GM19025 (cell line): ENCODE measurements at regions not wholly inside any gene's neighbourhood (a gene's known extent, or its start where the extent isn't known, plus 50 kb on each side); places are given as distances from the start of the nearest gene placed in this dataset.

Experiments used
- ATAC-seq: cut with Tn5 transposase; IDR thresholded peaks from one replicate; pipeline ENCODE4 v1.9.1; 2021; ENCODE audit warnings: mild to moderate bottlenecking, low read depth, moderate library complexity; ENCODE audit not compliant: unreplicated experiment

DNA sequence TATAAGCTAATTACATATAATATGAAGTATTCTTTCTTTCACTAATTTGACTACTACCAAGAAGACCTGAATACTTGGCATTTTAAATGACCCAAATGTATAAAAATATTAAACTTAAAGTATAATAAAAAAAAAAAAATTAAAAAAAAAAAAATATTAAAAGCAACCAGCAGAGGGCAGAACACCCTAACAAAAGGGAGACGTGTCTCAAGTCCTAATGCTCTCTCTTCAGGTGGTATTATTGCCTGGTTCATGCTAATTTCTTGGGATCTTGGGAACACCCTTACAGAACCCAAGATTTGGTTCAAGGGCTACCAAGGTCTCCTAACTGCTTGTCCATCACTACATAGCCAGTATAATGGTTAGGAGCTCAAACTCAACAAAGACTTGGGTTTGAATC is 754.8 kb downstream of the RAB28 start:
- ATAC-seq: no peak

DNA sequence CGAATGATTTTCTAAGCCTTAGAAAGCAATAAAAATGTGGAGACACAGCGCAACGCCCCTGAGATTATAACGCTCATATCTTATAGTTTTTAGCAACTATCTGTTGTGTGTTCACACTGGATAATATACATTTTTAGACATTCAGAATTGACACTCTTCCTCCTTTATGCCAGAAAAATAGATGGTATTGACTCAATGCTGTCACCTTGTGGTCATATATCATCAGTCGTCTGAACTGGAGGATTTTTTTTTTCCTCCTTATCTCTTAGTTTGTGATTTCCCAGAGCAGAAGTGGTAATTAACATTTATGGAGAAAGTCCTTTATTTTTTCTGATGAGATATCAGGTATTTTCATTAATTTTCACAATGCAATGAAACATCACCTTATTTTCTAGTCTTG is 759.6 kb downstream of the RAB28 start:
- no peak for ATAC-seq

DNA sequence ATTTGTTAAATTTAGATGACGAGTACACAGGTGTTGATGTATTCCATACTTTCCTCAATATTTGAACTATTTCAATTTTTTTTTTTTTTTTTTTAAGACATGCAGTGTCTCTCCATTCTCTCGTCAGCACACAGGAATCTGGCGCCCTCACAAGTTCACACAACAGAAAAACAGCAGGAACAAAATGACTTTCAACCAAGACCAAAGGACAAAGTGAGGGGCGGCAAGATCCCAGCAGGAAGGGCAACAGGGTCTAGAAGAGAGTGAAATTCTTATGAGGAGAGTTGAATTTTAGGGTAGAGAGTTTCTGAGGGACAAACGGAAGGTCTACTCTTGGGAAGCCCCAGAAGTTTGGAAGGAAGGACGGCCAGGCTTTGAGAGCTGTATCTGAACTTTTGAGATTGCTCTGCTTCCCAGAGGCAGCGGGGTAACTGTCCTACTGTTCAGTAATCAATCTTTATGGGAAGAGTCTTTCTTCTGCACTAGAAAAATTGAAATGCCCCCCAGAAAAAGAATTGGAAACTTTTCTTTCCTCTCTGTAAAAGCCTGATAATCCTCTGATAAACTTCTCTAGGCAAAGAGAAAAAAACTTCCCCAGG is 760.2 kb downstream of the RAB28 start:
- no peak for ATAC-seq

DNA sequence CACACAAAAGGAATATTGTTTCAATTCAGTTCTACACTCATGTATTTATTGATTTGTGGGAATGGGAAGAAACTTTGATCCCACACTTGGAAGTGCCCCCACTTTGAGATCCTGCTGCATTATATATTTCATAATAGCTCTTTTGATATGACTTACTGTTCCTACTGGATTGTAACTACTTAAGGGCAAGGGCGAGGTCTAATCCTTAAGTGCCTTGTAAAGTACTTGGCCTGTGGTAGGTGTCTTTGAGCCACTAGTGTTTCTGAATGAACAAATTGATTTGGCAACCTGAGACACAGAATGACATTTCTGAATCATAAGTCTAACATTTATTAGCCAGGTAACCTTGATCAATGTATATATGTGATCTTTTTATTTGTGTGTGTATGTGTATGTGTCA is 767.2 kb downstream of the RAB28 start:
- no peak for ATAC-seq

DNA sequence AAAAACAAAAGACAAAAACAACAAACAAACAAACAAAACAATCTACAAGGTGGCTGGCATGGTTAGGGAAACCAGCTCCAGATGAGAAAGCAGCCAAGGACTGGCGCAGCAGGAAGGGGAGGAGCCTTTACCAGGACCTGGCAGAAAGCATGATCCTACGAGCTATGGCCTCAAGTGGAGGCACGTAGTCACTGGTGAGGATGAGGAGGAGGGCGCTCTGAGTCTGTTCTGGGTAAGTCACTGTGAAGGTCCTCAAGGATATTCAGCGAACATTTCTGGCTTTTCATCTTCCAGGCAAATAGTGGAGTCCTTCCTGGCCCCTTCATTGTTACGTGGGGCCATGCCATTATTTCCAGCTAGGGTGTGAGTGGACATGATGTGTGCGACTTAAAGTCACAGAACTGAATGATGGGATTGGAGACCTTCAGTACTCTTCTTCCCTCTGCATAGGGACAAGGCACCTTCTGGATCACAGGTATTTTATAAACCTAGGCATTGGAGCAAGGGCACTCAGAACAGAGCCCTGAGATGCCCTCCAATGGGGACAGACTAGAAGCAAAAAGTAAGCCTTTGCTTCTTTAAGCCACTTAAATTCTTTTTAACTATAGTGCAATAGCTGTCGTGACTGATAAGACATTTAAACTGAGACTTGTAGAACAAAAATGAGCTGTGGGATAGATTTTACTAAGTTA is 771.3 kb downstream of the RAB28 start:
- no peak for ATAC-seq

DNA sequence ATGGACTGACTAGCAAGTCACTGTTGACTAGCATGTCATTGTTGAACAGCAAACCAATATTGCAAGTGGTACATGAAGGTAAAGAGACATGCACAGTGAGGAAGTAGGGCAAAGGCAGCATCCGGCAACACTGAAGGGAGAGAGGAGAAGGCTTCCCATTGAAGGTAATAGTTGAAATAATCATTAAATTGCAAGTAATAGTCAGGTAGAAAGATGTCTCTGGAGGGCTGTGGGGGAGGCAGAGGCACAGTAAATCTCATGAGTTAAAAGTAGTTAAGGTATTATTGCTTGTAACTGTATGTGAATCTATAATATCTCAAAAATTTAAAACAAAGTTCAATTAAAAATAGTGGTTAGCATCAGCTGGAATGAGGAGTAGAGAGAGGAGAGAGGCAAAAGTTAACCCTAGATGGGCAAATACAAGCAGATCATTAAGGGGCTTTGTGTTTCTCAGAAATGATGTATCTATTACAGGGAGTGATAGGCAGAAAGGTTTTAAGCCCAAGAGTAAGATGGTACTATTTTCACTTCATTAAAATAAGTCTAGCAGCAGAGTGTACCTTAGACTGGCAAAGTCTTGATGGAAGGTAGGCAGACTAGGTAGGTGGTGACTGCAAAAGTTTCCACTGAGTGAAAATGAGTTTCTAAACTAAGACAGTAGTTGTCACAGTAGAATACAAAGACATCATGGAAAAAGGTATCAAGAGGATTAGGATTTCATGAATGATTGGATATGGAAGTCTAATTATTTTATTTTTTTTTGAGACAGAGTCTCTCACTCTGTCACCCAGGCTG is 776.6 kb downstream of the RAB28 start:
- ATAC-seq: no peak

DNA sequence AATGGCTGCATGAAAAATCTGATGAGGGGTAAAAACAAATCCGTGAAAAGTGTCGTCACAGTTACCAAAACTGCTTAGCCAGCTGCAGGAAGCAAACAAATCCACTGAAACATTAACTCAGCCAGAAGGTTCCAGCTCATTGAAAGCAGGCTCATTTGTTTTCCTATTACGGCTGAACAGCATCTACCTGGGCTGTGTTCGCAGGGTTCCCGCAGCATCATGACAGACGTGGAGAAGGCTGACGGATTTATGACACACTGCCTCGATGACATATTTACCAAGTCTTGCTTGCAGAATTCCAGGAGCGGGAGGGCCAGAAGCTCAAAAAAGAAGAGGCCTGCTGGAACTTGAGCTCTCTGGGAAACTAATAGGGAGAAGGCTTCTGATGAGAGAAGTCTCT is 781.1 kb downstream of the RAB28 start:
- no peak for ATAC-seq

DNA sequence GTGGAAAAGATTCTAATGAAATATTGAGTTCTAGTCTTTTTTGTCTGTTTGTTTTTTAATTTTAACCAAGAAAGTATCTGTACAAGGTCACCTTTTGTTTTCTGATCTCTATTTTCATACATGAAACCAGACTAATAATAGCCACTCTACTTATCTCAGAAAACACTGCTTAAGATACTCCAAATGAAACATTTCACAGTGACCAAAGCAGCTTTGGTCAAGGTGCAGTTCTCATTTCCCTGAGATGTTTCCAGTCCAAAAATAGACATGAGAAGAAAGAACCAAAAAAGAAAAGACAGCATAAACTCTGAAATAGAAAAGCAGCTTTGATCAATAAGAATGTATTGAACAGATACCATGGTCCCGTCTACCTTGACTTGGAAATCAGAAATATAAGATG is 782.8 kb downstream of the RAB28 start:
- no peak for ATAC-seq

DNA sequence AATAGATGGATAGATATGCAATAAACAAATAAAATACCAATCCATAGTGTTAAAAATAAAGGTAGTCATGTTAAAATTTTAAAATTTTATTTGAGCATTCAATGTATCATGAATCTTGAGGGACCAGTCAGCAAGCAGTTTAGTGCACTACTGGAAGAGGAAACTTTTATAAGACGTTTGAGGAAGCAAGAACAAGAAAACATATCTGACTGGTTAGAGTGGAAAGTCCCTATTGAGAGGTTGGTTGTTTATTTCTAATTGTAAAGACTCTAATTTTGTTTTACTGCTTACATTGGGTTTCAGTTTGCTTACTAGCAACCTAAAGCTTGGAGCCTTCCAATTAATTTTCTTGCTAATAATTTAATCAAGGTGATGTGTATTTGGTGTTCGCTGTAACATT is 786.2 kb downstream of the RAB28 start:
- no peak for ATAC-seq

DNA sequence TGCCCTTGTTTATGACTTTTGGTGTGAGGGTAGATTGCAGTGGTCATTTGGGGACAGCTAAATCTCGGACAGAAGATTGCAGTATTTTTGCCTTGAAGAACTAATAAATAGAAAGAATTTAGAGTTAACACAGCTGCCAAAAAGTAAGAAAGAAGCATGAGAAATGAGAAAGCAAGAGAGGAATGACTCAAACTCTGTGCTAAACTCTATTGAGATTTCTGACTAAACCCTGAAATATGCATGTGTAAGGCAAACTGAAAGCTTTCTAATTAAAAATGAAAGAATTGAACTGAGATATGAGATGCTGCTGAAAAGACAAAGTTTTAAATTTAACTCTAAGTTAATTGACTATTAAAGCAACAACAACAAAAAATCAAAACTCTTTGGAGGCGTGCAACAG is 791.3 kb downstream of the RAB28 start:
- ATAC-seq: no peak

DNA sequence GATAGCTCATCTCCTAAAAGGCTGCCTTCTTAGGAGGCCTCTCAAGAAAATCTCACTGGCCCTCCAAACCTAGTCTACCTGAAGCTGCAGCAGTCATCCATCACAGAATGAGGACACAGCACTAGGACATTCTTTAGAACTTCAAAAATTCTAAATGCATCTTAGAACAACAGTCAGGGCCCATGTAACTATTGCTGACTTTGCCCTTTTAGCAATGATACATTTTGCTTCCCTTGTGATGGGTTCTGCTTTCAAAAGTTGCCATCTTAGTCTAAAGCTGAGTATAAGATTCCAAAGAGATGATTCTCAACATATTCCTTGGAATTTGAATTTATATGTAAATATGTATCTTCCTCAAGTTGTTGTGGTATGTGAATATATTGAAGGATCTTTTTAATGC is 793.0 kb downstream of the RAB28 start:
- no peak for ATAC-seq

DNA sequence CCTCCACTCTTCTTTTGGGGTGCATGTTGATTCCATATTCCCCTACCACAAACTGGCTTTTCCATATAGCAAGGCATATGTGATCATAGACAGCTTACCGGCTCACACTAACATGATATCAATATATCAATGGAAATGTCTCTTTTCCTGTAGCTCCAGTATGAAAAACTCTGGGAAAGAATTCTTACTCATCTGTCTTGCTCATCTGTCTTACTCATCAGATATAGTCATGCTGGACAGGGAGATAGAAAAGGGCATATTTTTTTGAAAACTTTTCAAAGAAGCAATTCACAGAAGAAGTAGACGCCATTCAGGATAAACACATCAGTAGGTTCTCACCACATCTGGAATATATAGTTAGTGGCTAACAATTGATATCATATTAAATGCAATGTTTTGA is 794.7 kb downstream of the RAB28 start:
- ATAC-seq: no peak

DNA sequence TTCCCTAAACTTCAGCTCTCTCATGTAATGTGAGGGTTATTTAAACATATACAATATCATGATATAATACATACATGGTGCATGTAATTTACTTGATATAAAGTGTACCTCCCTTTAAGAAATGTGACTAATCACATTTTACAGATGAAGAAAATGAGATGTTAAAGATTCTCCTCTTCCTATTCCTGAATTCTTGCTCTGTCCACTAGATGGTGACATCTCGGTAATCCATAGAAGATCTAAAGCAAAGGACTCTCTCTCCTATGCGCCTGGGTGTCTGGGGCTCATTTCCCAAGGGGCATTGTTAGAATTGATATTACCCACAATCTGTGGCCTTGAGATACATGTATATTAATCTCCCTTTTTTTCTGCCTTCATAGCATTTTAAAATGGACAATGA is 804.9 kb downstream of the RAB28 start:
- ATAC-seq: no peak

DNA sequence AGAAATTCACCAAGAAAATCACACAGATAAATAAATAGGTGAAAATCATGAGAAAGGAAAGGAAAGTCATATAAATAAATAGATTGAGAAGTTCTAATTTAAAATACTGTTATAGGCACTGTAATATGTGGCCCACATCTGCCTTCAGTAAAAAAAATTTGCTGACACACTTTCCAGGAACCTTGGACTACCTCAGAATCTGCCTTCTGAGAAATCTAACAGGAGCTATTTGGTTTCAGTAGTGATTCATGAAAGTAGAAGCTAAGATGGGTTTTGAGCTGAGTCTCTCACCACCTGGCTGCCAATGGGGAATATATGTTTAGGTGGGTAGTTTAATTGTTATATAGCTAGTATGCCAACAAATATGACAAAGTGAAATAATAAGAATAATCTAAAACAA is 810.0 kb downstream of the RAB28 start:
- no peak for ATAC-seq

DNA sequence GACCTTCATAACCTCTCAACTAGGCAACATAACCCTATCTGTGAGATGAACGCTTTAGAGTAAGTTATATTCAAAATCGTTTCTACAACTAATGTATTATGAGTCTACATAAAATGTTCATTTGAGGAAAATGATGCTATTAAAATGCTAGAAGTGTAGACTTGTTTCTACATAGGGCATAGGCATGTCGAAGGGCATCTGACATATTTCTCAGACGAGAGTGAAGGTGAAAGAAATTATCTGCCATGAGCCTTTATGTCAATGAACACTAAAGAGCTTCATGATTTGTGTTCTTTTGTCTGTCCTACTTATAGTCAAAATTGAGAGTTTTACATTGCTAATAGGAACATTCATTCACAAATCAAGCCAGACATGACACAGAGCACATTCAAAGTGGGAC is 811.8 kb downstream of the RAB28 start:
- ATAC-seq: no peak

DNA sequence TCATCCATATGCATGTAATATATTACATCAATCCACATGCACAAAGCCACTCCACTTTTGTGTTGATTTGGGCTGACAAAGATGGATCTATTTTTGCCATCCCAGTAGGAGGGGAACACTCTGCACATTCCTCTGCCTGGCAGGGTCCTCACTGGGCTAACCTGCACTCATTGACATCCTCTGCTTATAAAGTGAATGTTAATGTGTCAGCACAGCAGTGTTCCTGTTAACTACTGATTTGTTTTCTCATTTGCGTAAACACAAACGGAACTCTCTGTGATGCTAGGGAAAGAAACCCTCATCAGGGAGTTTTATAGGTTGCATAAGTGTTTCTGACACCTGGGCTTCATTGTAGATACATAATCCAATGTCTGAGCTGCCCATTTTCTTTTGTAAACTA is 826.0 kb downstream of the RAB28 start:
- ATAC-seq: no peak

DNA sequence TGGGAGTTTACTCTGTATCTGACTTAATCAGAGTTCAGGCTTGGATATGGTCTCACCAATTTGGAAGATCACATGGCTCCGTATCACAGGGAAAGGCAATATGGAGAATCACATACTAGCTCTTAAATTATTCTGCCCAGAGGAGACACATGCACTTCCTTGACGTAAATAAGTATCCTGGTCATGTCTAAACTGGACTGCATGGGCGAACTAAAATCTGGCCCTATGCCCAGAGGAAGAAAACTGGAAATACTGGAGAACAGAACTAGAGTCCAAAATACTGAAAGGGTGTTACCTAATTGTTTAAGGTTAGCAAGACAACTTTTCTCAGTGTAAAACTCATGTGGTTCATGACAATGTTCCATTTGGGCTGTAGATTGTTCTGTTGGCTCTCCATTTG is 832.3 kb downstream of the RAB28 start:
- no peak for ATAC-seq

DNA sequence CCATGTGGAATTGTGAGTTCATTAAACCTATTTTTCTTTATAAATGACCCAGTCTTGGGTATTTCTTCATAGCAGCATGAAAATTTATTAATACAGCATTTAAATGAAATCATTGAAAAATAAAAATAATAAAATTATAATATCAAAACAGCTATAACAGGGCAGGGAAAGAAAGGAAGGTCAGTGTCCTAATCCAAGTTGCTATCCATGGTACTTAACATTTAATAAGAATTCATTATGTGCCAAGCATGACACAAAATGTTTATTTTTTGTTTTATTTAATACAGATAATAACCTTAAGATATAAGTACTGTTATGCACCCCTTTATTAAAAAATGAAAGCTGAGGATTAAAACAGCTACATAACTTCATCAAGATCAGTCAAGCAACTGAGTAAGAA is 838.4 kb downstream of the RAB28 start:
- no peak for ATAC-seq

DNA sequence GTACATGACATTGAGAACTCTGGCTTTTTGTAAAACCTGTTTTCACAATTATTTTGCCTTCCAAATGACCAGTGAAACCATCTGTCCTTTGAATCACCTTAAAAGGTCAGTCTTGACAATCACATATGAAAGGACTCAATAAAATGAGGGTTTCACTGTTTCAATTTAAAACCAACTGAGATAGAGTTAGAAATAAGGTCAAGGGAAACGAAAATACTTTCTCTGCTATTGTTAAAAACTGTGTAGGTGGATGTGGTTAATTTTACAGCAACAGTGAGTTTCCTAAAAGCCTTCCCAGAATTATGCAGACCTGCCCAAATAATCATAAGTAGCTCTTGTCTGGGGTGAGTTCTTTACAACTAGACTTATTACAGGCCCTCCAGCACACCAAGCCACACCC is 839.9 kb downstream of the RAB28 start:
- no peak for ATAC-seq

DNA sequence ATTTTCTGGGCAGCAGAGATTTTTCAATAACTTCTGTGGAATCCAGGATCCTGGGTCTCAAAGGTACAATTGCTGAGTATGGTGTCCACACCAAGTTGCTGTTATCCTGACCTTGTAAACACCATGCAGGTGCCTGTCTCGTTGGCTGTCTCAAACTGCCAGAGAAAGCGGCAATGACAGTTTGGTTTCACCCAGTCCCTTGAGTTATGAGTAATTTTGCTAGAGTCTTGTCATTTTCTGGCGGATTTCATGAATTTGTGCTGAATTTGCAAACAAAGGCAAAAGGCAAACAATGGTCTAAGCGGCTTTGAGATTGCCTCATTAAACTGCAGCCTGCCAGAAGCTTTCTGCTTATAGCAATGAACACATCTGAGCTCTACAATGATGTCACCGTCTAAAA is 847.9 kb downstream of the RAB28 start:
- no peak for ATAC-seq

DNA sequence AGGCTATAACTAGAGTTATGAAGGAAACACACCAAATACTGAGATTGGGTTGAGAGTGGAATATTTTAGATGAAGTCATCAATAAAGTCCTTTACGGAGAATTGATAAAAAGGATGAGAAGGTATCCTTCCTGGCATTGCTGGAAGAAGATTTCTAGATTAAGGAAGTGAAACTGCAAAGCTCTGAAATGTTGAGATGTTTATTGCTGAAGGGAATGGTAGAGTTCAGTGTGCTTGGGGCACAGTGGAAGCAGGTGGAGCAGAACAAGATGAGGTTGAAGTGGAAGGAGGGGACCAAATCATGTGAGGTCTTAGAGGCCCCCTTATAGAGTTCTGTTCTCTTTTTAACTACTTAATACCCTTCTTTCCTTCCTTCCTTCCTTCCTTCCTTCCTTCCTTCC is 848.5 kb downstream of the RAB28 start:
- no peak for ATAC-seq

DNA sequence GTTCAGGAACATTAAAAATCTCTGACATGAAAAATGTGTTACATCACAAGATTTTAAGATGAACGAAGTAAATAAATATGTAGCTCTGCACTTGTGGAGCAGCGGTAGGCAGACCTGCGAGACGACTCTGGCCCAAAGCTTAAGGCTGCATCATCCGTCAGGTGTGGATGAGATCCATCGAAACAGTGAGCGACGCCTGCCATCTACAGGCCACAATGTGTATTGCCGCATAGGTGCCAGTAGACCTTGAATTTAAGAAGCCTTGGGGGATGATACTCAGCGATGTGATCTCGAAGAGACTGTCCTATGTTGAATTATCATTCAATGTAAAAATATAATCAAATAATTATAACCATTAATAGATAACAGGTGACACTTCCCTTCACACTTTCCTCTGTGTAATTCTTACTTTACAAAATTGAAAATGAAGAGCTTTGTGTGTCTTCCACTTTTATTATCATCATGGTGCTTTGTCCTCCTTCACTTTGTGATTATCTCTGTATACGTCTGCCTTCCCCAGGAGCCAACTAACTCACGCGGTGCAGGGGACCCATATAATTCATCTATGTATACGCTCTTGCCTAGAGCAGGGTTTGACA is 851.0 kb downstream of the RAB28 start:
- ATAC-seq: peak; percentile 90
